ENCODE measurements at regions not wholly inside any gene's neighbourhood (a gene's known extent, or its start where the extent isn't known, plus 50 kb on each side); places are given as distances from the start of the nearest gene placed in this dataset.

GRCh38 chr5:154669402-154669801 lies 85.8 kb upstream of the LARP1 start:
- Mint-ChIP-seq H3K36me3 (ENCODE audit: low read depth) (peaks cover 2% of the 10 kb centered on the region), H3K4me3 (no peak overlapping the region), H3K27ac (no peak overlapping the region), H3K9me3 (peaks cover 17% of the 10 kb centered on the region), H3K27me3 (no peaks in the 10 kb centered on the region), H3K4me1 (ENCODE audit: low read depth) (no peaks in the 10 kb centered on the region)
- intact Hi-C loops (cut with micrococcal nuclease) = no loop called here
- no peak for TF ChIP-seq CTCF (IDR thresholded peaks at IDR 0.05)
- POLR2A ChIA-PET = no interaction called here
- ATAC-seq (no peak), DNase-seq (no peak)
- CTCF ChIA-PET = interaction anchor here (1.4 kb wide), 1 partner anchor 19 kb away, joined by 3 read pairs; no protein-coding TSS in a partner anchor

GRCh38 chr5:154664869-154665268 lies 90.3 kb upstream of the LARP1 start:
- H3K27me3 Mint-ChIP-seq = no peaks in the 10 kb centered on the region
- intact Hi-C loops (cut with micrococcal nuclease) = no loop called here

GRCh38 chr5:154663424-154663823 lies 91.8 kb upstream of the LARP1 start:
- CTCF ChIA-PET = no interaction called here
- TF ChIP-seq CTCF (IDR thresholded peaks at IDR 0.05) = no peak
- peaks cover 4% of the 10 kb centered on the region for H3K36me3 Mint-ChIP-seq (ENCODE audit: low read depth)
- DNase-seq = no peak
- peaks cover 14% of the 10 kb centered on the region for H3K9me3 Mint-ChIP-seq
- H3K27me3 Mint-ChIP-seq = no peaks in the 10 kb centered on the region
- H3K4me1 Mint-ChIP-seq (ENCODE audit: low read depth) = no peaks in the 10 kb centered on the region
- no peak for ATAC-seq
- intact Hi-C loops (cut with micrococcal nuclease) = no loop called here
- no peak overlapping the region for H3K27ac Mint-ChIP-seq
- H3K4me3 Mint-ChIP-seq = no peak overlapping the region
- POLR2A ChIA-PET = no interaction called here

More at GRCh38 chr5:154664869-154665268, 90.3 kb upstream of the LARP1 start:
- no peak for TF ChIP-seq CTCF (IDR thresholded peaks at IDR 0.05)
- Mint-ChIP-seq H3K4me1 (ENCODE audit: low read depth) (no peaks in the 10 kb centered on the region), H3K9me3 (peaks cover 19% of the 10 kb centered on the region), H3K4me3 (no peak overlapping the region), H3K36me3 (ENCODE audit: low read depth) (peaks cover 4% of the 10 kb centered on the region), H3K27ac (no peak overlapping the region)
- CTCF ChIA-PET = no interaction called here
- no peak for ATAC-seq
- no peak for DNase-seq
- POLR2A ChIA-PET = no interaction called here

GRCh38 chr5:154654486-154655371 lies 100.4 kb upstream of the LARP1 start:
- no peak for ATAC-seq
- ChIA-PET CTCF (interaction anchor here (0.7 kb wide), 1 partner anchor 14 kb away, joined by 3 read pairs; no protein-coding TSS in a partner anchor), POLR2A (no interaction called here)
- Mint-ChIP-seq H3K36me3 (ENCODE audit: low read depth) (no peaks in the 10 kb centered on the region), H3K27me3 (no peaks in the 10 kb centered on the region), H3K27ac (no peak overlapping the region), H3K4me3 (no peak overlapping the region), H3K4me1 (ENCODE audit: low read depth) (peaks cover 8% of the 10 kb centered on the region), H3K9me3 (no peaks in the 10 kb centered on the region)
- TF ChIP-seq CTCF (IDR thresholded peaks at IDR 0.05) = no peak
- intact Hi-C loops (cut with micrococcal nuclease) = loop anchor here (10.0 kb wide), 1 partner anchor 220 kb away; no protein-coding TSS in a partner anchor
- no peak for DNase-seq

- no peaks in the 10 kb centered on the region for H3K27me3 Mint-ChIP-seq
- no peak for ATAC-seq
- CTCF ChIA-PET = no interaction called here
- H3K27ac Mint-ChIP-seq = no peak overlapping the region
- peaks cover 8% of the 10 kb centered on the region for H3K4me1 Mint-ChIP-seq (ENCODE audit: low read depth)
- no peak overlapping the region for H3K4me3 Mint-ChIP-seq
- POLR2A ChIA-PET = interaction anchor here (1.1 kb wide), 1 partner anchor 242 kb away, joined by 3 read pairs; no protein-coding TSS in a partner anchor
- no peaks in the 10 kb centered on the region for H3K36me3 Mint-ChIP-seq (ENCODE audit: low read depth)
- no peak for TF ChIP-seq CTCF (IDR thresholded peaks at IDR 0.05)
- no peaks in the 10 kb centered on the region for H3K9me3 Mint-ChIP-seq
- no peak for DNase-seq
- intact Hi-C loops (cut with micrococcal nuclease) = loop anchor here (10.0 kb wide), 1 partner anchor 221 kb away; no protein-coding TSS in a partner anchor
Measured at GRCh38 chr5:154653764-154654485, 101.3 kb upstream of the LARP1 start.
